NCI-H446 (cell line): ENCODE measurements at regions not wholly inside any gene's neighbourhood (a gene's known extent, or its start where the extent isn't known, plus 50 kb on each side); places are given as distances from the start of the nearest gene placed in this dataset.
"Not testable (repeated sequence)": the region's sequence is repeated elsewhere in the genome, so short reads cannot be mapped to it uniquely, and the experiment has no call there.

Source experiments
- DNase-seq, 2 experiments: peaks; one replicate each; lab custom pipeline; 2025; lab: John Stamatoyannopoulos, UW

- DNase-seq = no peak
Observed at GRCh38 chr16:75996491-75996890, 270.2 kb upstream of the CPHXL start.

- DNase-seq = no peak
Observed at GRCh38 chr16:75997606-75998005, 271.3 kb upstream of the CPHXL start.

GRCh38 chr16:76007645-76008044 lies 269.6 kb upstream of the CNTNAP4 start:
- no peak for DNase-seq

- no peak for DNase-seq
Observed at GRCh38 chr16:76023835-76024234, 253.4 kb upstream of the CNTNAP4 start.

GRCh38 chr16:76035689-76036088 lies 241.5 kb upstream of the CNTNAP4 start:
- DNase-seq = no peak

- DNase-seq = no peak
Observed at GRCh38 chr16:76038097-76038496, 239.1 kb upstream of the CNTNAP4 start.

GRCh38 chr16:76052725-76053124 lies 224.5 kb upstream of the CNTNAP4 start:
- no peak for DNase-seq

GRCh38 chr16:76059186-76059585 lies 218.0 kb upstream of the CNTNAP4 start:
- DNase-seq = no peak

GRCh38 chr16:76059701-76060100 lies 217.5 kb upstream of the CNTNAP4 start:
- no peak for DNase-seq

GRCh38 chr16:76071690-76072089 lies 205.5 kb upstream of the CNTNAP4 start:
- DNase-seq = no peak

GRCh38 chr16:76081967-76082366 lies 195.2 kb upstream of the CNTNAP4 start:
- no peak for DNase-seq

GRCh38 chr16:76106647-76107046 lies 170.6 kb upstream of the CNTNAP4 start:
- DNase-seq = no peak

GRCh38 chr16:76108460-76108859 lies 168.7 kb upstream of the CNTNAP4 start:
- DNase-seq = no peak

- DNase-seq = no peak
Observed at GRCh38 chr16:76114681-76115080, 162.5 kb upstream of the CNTNAP4 start.

GRCh38 chr16:76118344-76118743 lies 158.9 kb upstream of the CNTNAP4 start:
- DNase-seq = no peak

GRCh38 chr16:76121636-76122035 lies 155.6 kb upstream of the CNTNAP4 start:
- DNase-seq = no peak

- DNase-seq = no peak
Observed at GRCh38 chr16:76123966-76124365, 153.2 kb upstream of the CNTNAP4 start.

GRCh38 chr16:76125871-76126270 lies 151.3 kb upstream of the CNTNAP4 start:
- DNase-seq = no peak

GRCh38 chr16:76138056-76138455 lies 139.1 kb upstream of the CNTNAP4 start:
- not testable (repeated sequence) for DNase-seq

GRCh38 chr16:76157629-76158028 lies 119.6 kb upstream of the CNTNAP4 start:
- no peak for DNase-seq

- no peak for DNase-seq
Observed at GRCh38 chr16:76162046-76162445, 115.2 kb upstream of the CNTNAP4 start.

GRCh38 chr16:76164970-76165558 lies 112.1 kb upstream of the CNTNAP4 start:
- no peak for DNase-seq

- no peak for DNase-seq
Observed at GRCh38 chr16:76175718-76176117, 101.5 kb upstream of the CNTNAP4 start.

- DNase-seq = no peak
Observed at GRCh38 chr16:76176153-76176552, 101.0 kb upstream of the CNTNAP4 start.

GRCh38 chr16:76176616-76177015 lies 100.6 kb upstream of the CNTNAP4 start:
- DNase-seq = no peak
